ENCODE measurements at regions not wholly inside any gene's neighbourhood (a gene's known extent, or its start where the extent isn't known, plus 50 kb on each side); places are given as distances from the start of the nearest gene placed in this dataset.

DNA sequence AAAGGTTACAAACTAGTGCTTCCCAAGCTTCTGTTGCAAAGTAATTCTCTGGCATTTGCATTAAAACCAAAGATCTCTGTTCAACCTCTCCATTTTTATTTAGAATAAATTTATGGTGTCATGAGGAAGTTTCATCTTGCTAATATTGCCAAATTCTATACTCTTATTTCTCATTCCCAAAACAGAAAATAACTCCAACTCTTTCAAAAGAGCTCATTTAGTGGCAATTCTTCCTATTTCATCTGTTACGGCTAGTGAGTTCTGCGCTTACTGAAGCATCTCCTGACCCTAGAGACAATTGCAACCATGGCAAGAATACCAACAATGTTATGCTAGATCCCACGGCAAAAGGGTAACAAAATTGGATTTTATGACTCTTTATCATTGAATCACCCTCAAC is 97.0 kb downstream of the HINT1 start:
- intact Hi-C loops (cut with DNase I): no loop called here
- Histone ChIP-seq H3K36me3 (no peaks in the 10 kb centered on the region), H3K4me3 (no peak overlapping the region), H3K4me1 (no peaks in the 10 kb centered on the region), H3K27ac (no peak overlapping the region), H3K27me3 (no peaks in the 10 kb centered on the region), H3K9me3 (no peaks in the 10 kb centered on the region)
- DNase-seq: no peak
- 80% methylated on average over 3 of the region's 3 CpGs for WGBS (ENCODE audit: insufficient coverage, low coverage, low lambda C conversion rate, missing lambda C conversion rate)
- TF ChIP-seq, protein P1, sequence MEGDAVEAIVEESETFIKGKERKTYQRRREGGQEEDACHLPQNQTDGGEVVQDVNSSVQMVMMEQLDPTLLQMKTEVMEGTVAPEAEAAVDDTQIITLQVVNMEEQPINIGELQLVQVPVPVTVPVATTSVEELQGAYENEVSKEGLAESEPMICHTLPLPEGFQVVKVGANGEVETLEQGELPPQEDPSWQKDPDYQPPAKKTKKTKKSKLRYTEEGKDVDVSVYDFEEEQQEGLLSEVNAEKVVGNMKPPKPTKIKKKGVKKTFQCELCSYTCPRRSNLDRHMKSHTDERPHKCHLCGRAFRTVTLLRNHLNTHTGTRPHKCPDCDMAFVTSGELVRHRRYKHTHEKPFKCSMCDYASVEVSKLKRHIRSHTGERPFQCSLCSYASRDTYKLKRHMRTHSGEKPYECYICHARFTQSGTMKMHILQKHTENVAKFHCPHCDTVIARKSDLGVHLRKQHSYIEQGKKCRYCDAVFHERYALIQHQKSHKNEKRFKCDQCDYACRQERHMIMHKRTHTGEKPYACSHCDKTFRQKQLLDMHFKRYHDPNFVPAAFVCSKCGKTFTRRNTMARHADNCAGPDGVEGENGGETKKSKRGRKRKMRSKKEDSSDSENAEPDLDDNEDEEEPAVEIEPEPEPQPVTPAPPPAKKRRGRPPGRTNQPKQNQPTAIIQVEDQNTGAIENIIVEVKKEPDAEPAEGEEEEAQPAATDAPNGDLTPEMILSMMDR (IDR thresholded peaks at IDR 0.05): no peak
- TF ChIP-seq POLR2A (IDR thresholded peaks at IDR 0.05): no peak
- ATAC-seq: no peak

- Histone ChIP-seq H3K9me3 (no peaks in the 10 kb centered on the region), H3K27ac (no peak overlapping the region), H3K36me3 (no peaks in the 10 kb centered on the region), H3K27me3 (no peaks in the 10 kb centered on the region), H3K4me3 (no peak overlapping the region), H3K4me1 (no peaks in the 10 kb centered on the region)
- no peak for DNase-seq
- intact Hi-C loops (cut with DNase I): no loop called here
- TF ChIP-seq, protein P1 (IDR thresholded peaks at IDR 0.05): no peak
- no peak for TF ChIP-seq POLR2A (IDR thresholded peaks at IDR 0.05)
- 43% methylated on average over 2 of the region's 2 CpGs for WGBS (ENCODE audit: insufficient coverage, low coverage, low lambda C conversion rate, missing lambda C conversion rate)
- no peak for ATAC-seq
Measured at GRCh38 chr5:131067636-131068035, 97.4 kb downstream of the HINT1 start.

GRCh38 chr5:131064669-131065371 is 100.2 kb downstream of the HINT1 start:
- Histone ChIP-seq H3K4me1 (no peaks in the 10 kb centered on the region), H3K4me3 (no peak overlapping the region), H3K27ac (no peak overlapping the region), H3K27me3 (no peaks in the 10 kb centered on the region), H3K36me3 (no peaks in the 10 kb centered on the region), H3K9me3 (no peaks in the 10 kb centered on the region)
- intact Hi-C loops (cut with DNase I): no loop called here
- DNase-seq (no peak), ATAC-seq (no peak)
- TF ChIP-seq POLR2A (IDR thresholded peaks at IDR 0.05): no peak
- TF ChIP-seq, protein P1 (IDR thresholded peaks at IDR 0.05): no peak

- Histone ChIP-seq H3K4me3 (no peak overlapping the region), H3K4me1 (no peaks in the 10 kb centered on the region), H3K9me3 (no peaks in the 10 kb centered on the region), H3K27ac (no peak overlapping the region), H3K27me3 (no peaks in the 10 kb centered on the region), H3K36me3 (no peaks in the 10 kb centered on the region)
- no peak for TF ChIP-seq POLR2A (IDR thresholded peaks at IDR 0.05)
- TF ChIP-seq, protein P1 (IDR thresholded peaks at IDR 0.05): no peak
- DNase-seq: no peak
- WGBS (ENCODE audit: insufficient coverage, low coverage, low lambda C conversion rate, missing lambda C conversion rate): 44% methylated on average over 2 of the region's 2 CpGs
- intact Hi-C loops (cut with DNase I): no loop called here
- no peak for ATAC-seq
Measured at GRCh38 chr5:131042021-131042789, 122.9 kb downstream of the HINT1 start.

All from right lobe of liver (tissue), 6 donors.